Ascending aorta (tissue), 2 donors: ENCODE measurements at regions not wholly inside any gene's neighbourhood (a gene's known extent, or its start where the extent isn't known, plus 50 kb on each side); places are given as distances from the start of the nearest gene placed in this dataset.

ENCODE experiments used
- DNase-seq, 2 donors: peaks; one replicate each; pipeline ENCODE4 v3.0.0-alpha.2; 2019; ENCODE audit warnings: low spot score in 2 of 2
- H3K27ac ChIP-seq, 2 donors: fragments of 200-600 bp; sonication (generic); one replicate each; pipeline ENCODE4 v1.5.1; 2016 to 2017; ENCODE audit warnings: mild to moderate bottlenecking in 1 of 2
- H3K27me3 ChIP-seq: fragments of 200-600 bp; sonication (generic); one replicate; pipeline ENCODE4 v1.5.1; 2017
- H3K36me3 ChIP-seq, 2 donors: fragments of 200-600 bp; sonication (generic); one replicate each; pipeline ENCODE4 v1.5.1; 2016
- H3K4me1 ChIP-seq, 2 donors: fragments of 200-600 bp; sonication (generic); one replicate each; pipeline ENCODE4 v1.5.1; 2016 to 2017; ENCODE audit warnings: mild to moderate bottlenecking in 1 of 2
- H3K4me3 ChIP-seq, 2 donors: fragments of 200-600 bp; sonication (generic); one replicate each; pipeline ENCODE4 v1.5.1; 2016 to 2017; ENCODE audit warnings: mild to moderate bottlenecking in 1 of 2
- H3K9me3 ChIP-seq, 2 donors: fragments of 200-600 bp; sonication (generic); one replicate each; pipeline ENCODE4 v1.5.1; 2016
- CTCF ChIP-seq, 3 experiments: fragments of 200-600 bp in 2 of 3; fragments of 450-650 bp in 1 of 3; sonication (generic) in 2 of 3; IDR thresholded peaks; one replicate each; pipeline ENCODE4 v1.5.1; 2016 to 2019; ENCODE audit warnings: antibody characterized with exemption in 3 of 3, mild to moderate bottlenecking in 1 of 3, moderate library complexity in 1 of 3
- intact Hi-C: fragments of 100-400 bp; cut with DNase I; formaldehyde crosslinking; loops from one replicate; pipeline ENCODE4 v1.15.1; 2023

- Histone ChIP-seq H3K27me3 (no peaks in the 10 kb centered on the region), H3K4me3 (no peak overlapping the region), H3K9me3 (no peaks in the 10 kb centered on the region), H3K27ac (no peak overlapping the region), H3K36me3 (no peaks in the 10 kb centered on the region), H3K4me1 (no peaks in the 10 kb centered on the region)
- no peak for TF ChIP-seq CTCF (IDR thresholded peaks at IDR 0.05)
- no peak for DNase-seq
- intact Hi-C loops = no loop called here
Measured at GRCh38 chr9:99282406-99282805, 60.3 kb downstream of the SEC61B start.

- H3K27ac ChIP-seq = no peak overlapping the region
- H3K36me3 ChIP-seq = no peaks in the 10 kb centered on the region
- no peaks in the 10 kb centered on the region for H3K9me3 ChIP-seq
- H3K27me3 ChIP-seq = no peaks in the 10 kb centered on the region
- intact Hi-C loops = no loop called here
- H3K4me1 ChIP-seq = no peaks in the 10 kb centered on the region
- no peak for TF ChIP-seq CTCF (IDR thresholded peaks at IDR 0.05)
- H3K4me3 ChIP-seq = no peak overlapping the region
- no peak for DNase-seq
Measured at GRCh38 chr9:99285965-99286364, 63.9 kb downstream of the SEC61B start.

- H3K4me3 ChIP-seq = no peak overlapping the region
- no peak for DNase-seq
- no peak overlapping the region for H3K27ac ChIP-seq
- H3K4me1 ChIP-seq = no peaks in the 10 kb centered on the region
- H3K36me3 ChIP-seq = no peaks in the 10 kb centered on the region
- TF ChIP-seq CTCF (IDR thresholded peaks at IDR 0.05) = no peak
- no peaks in the 10 kb centered on the region for H3K27me3 ChIP-seq
- no peaks in the 10 kb centered on the region for H3K9me3 ChIP-seq
- intact Hi-C loops = no loop called here
Measured at GRCh38 chr9:99286536-99286935, 64.5 kb downstream of the SEC61B start.

- Histone ChIP-seq H3K36me3 (no peaks in the 10 kb centered on the region), H3K4me1 (no peaks in the 10 kb centered on the region), H3K27ac (no peak overlapping the region), H3K9me3 (no peaks in the 10 kb centered on the region), H3K27me3 (no peaks in the 10 kb centered on the region), H3K4me3 (no peak overlapping the region)
- no peak for TF ChIP-seq CTCF (IDR thresholded peaks at IDR 0.05)
- no peak for DNase-seq
- intact Hi-C loops = no loop called here
Measured at GRCh38 chr9:99287641-99288040, 65.6 kb downstream of the SEC61B start.

- H3K9me3 ChIP-seq = no peaks in the 10 kb centered on the region
- no peak for DNase-seq
- no peaks in the 10 kb centered on the region for H3K27me3 ChIP-seq
- intact Hi-C loops = no loop called here
- no peak overlapping the region for H3K27ac ChIP-seq
- no peak overlapping the region for H3K4me3 ChIP-seq
- no peaks in the 10 kb centered on the region for H3K36me3 ChIP-seq
- no peak for TF ChIP-seq CTCF (IDR thresholded peaks at IDR 0.05)
- no peaks in the 10 kb centered on the region for H3K4me1 ChIP-seq
Measured at GRCh38 chr9:99288830-99289229, 66.7 kb downstream of the SEC61B start.

GRCh38 chr9:99294850-99295461 lies 72.9 kb downstream of the SEC61B start:
- Histone ChIP-seq H3K9me3 (no peaks in the 10 kb centered on the region), H3K27me3 (no peaks in the 10 kb centered on the region), H3K4me3 (no peak overlapping the region), H3K36me3 (no peaks in the 10 kb centered on the region), H3K4me1 (no peaks in the 10 kb centered on the region), H3K27ac (no peak overlapping the region)
- DNase-seq = no peak
- intact Hi-C loops = no loop called here
- TF ChIP-seq CTCF (IDR thresholded peaks at IDR 0.05) = no peak
